GM23248 (cell line): ENCODE measurements at regions not wholly inside any gene's neighbourhood (a gene's known extent, or its start where the extent isn't known, plus 50 kb on each side); places are given as distances from the start of the nearest gene placed in this dataset.
"Not testable (repeated sequence)": the region's sequence is repeated elsewhere in the genome, so short reads cannot be mapped to it uniquely, and the experiment has no call there.

Experiments
- DNase-seq: peaks from one replicate; pipeline ENCODE4 v3.0.0-alpha.2; 2015
- H2AFZ ChIP-seq: fragments of 200-600 bp; sonication (generic); 2 replicates; pipeline ENCODE4 v1.6.1; 2016; ENCODE audit warnings: antibody characterized with exemption
- H3F3A ChIP-seq: fragments of 200-600 bp; sonication (generic); 2 replicates; pipeline ENCODE4 v1.6.1; 2016; ENCODE audit warnings: mild to moderate bottlenecking, antibody characterized with exemption, mixed run types; ENCODE audit not compliant: insufficient read depth
- H3K27ac ChIP-seq: fragments of 200-600 bp; sonication (generic); 2 replicates; pipeline ENCODE4 v1.5.1; 2016; ENCODE audit warnings: mild to moderate bottlenecking
- H3K27me3 ChIP-seq: fragments of 200-600 bp; sonication (generic); replicated peaks from 2 replicates; pipeline ENCODE4 v1.6.1; 2016; ENCODE audit warnings: mild to moderate bottlenecking; ENCODE audit not compliant: insufficient read depth
- H3K36me3 ChIP-seq: fragments of 200-600 bp; sonication (generic); 2 replicates; pipeline ENCODE4 v1.6.1; 2016; ENCODE audit warnings: low read depth, mild to moderate bottlenecking
- H3K4me1 ChIP-seq: fragments of 200-600 bp; sonication (generic); 2 replicates; pipeline ENCODE4 v1.6.1; 2016; ENCODE audit warnings: mild to moderate bottlenecking; ENCODE audit not compliant: insufficient read depth
- H3K4me2 ChIP-seq: fragments of 200-600 bp; sonication (generic); one replicate; pipeline ENCODE4 v1.6.1; 2016; ENCODE audit warnings: mild to moderate bottlenecking; ENCODE audit not compliant: unreplicated experiment
- H3K4me3 ChIP-seq: fragments of 200-600 bp; sonication (generic); 2 replicates; pipeline ENCODE4 v1.5.1; 2016; ENCODE audit warnings: mild to moderate bottlenecking
- H3K79me2 ChIP-seq: fragments of 200-600 bp; sonication (generic); 2 replicates; pipeline ENCODE4 v1.6.1; 2016; ENCODE audit warnings: mild to moderate bottlenecking; ENCODE audit not compliant: insufficient read depth
- H3K9ac ChIP-seq: fragments of 200-600 bp; sonication (generic); 2 replicates; pipeline ENCODE4 v1.6.1; 2016; ENCODE audit warnings: mild to moderate bottlenecking
- H3K9me2 ChIP-seq: fragments of 200-600 bp; sonication (generic); 2 replicates; pipeline ENCODE4 v1.6.1; 2016; ENCODE audit warnings: mixed run types, mild to moderate bottlenecking, moderate library complexity; ENCODE audit not compliant: insufficient read depth
- H3K9me3 ChIP-seq: fragments of 200-600 bp; sonication (generic); one replicate; pipeline ENCODE4 v1.6.1; 2017; ENCODE audit warnings: low read depth
- H4K20me1 ChIP-seq: fragments of 200-600 bp; sonication (generic); 2 replicates; pipeline ENCODE4 v1.6.0; 2016; ENCODE audit not compliant: insufficient read depth
- EZH2 ChIP-seq: fragments of 200-600 bp; sonication (generic); IDR thresholded peaks from 2 replicates; pipeline ENCODE4 v1.6.1; 2018; ENCODE audit warnings: antibody characterized with exemption, mild to moderate bottlenecking; ENCODE audit not compliant: insufficient read depth, poor library complexity, severe bottlenecking
- EZH2phosphoT487 ChIP-seq: fragments of 200-600 bp; sonication (generic); IDR thresholded peaks from 2 replicates; pipeline ENCODE4 v1.6.1; 2018; ENCODE audit warnings: antibody characterized with exemption, moderate library complexity, mild to moderate bottlenecking, low read depth; ENCODE audit not compliant: insufficient read depth
- WGBS, 2 experiments: methylation state at CpG; one replicate each; pipeline ENCODE4 v1.1.6; 2015 to 2017; ENCODE audit warnings: low lambda C conversion rate in 2 of 2, low coverage in 1 of 2; ENCODE audit errors: missing lambda C conversion rate in 2 of 2; 5-methylcytosine and 5-hydroxymethylcytosine counted together
- in situ Hi-C: fragments of 300-500 bp; cut with MboI; formaldehyde crosslinking; loops from 2 replicates; pipeline ENCODE4 v1.15.0; 2020

DNA sequence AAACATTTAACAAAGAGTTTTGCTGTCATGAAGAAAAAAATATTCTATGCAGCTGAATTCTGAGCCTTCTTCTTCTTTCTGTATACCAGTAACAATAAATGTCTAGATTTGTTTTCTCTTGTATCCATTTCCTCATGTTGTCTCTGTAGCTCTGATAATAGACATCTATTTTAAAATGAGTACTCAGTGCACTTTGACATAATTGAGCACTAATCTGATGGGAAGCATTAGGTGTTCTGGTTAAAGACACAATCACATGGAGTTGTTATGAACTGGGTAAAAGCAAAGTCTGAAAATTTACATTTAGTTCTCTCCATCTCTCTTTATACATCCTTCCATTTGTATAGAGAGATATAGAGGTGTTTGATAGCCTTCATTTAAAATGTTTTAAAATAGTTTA is 230.0 kb downstream of the BCHE start:
- Histone ChIP-seq H3K36me3 (no peaks in the 10 kb centered on the region), H2AFZ (no peak overlapping the region), H3K79me2 (no peaks in the 10 kb centered on the region), H3K9me2 (no peaks in the 10 kb centered on the region), H3K27ac (no peak overlapping the region), H3K4me1 (no peaks in the 10 kb centered on the region), H3K4me2 (no peak overlapping the region), H4K20me1 (no peaks in the 10 kb centered on the region), H3K4me3 (no peak overlapping the region), H3K9me3 (no peaks in the 10 kb centered on the region), H3F3A (no peaks in the 10 kb centered on the region), H3K27me3 (no peaks in the 10 kb centered on the region), H3K9ac (no peak overlapping the region)
- in situ Hi-C loops, result no loop called here
- TF ChIP-seq EZH2 (no peak), EZH2phosphoT487 (no peak)
- DNase-seq, result no peak

DNA sequence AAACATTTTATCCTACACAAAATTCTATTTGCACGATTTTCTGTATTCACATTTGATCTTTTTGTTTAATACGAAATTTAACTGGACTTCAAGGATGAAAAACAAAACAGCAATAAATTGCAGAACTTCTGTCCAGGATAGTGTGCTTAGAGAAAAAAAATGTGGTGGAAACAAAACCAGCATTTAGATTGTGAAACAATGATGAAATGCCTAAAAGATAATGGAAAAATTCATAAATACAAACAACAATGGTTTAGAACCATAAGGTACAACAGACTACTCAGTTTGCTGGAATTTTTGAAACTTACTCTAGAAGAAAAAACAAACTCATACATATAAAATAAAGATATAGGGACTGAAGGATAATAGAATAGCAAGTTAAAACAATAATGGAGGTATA is 234.0 kb downstream of the BCHE start:
- no peak for DNase-seq
- no peaks in the 10 kb centered on the region for H3K79me2 ChIP-seq
- H3K9me2 ChIP-seq, result no peaks in the 10 kb centered on the region
- 13 to 19% methylated on average over 2 of the region's 2 CpGs for WGBS, 2 experiments
- H3K27ac ChIP-seq, result no peak overlapping the region
- no peak overlapping the region for H3K4me3 ChIP-seq
- H3K36me3 ChIP-seq, result no peaks in the 10 kb centered on the region
- H4K20me1 ChIP-seq, result no peaks in the 10 kb centered on the region
- H3K4me1 ChIP-seq, result no peaks in the 10 kb centered on the region
- H3K4me2 ChIP-seq, result no peak overlapping the region
- no peak overlapping the region for H3K9ac ChIP-seq
- no peak overlapping the region for H2AFZ ChIP-seq
- no peak for TF ChIP-seq EZH2phosphoT487
- TF ChIP-seq EZH2, result no peak
- H3K9me3 ChIP-seq, result no peaks in the 10 kb centered on the region
- no peaks in the 10 kb centered on the region for H3K27me3 ChIP-seq
- no peaks in the 10 kb centered on the region for H3F3A ChIP-seq
- in situ Hi-C loops, result no loop called here

DNA sequence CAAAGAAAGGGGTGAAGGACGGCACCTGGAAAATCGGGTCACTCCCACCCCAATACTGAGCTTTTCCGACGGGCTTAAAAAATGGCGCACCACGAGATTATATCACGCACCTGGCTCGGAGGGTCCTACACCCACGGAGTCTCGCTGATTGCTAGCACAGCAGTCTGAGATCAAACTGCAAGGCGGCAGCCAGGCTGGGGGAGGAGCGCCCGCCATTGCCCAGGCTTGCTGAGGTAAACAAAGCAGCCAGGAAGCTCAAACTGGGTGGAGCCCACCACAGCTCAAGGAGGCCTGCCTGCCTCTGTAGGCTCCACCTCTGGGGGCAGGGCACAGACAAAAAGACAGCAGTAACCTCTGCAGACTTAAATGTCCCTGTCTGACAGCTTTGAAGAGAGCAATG is 264.7 kb downstream of the BCHE start:
- H3K4me2 ChIP-seq, H3K4me1 ChIP-seq, H3K9ac ChIP-seq, H4K20me1 ChIP-seq, H3K27ac ChIP-seq, H3K9me3 ChIP-seq, H3F3A ChIP-seq, H3K36me3 ChIP-seq, H2AFZ ChIP-seq, H3K79me2 ChIP-seq, H3K9me2 ChIP-seq, DNase-seq, H3K27me3 ChIP-seq, H3K4me3 ChIP-seq, in situ Hi-C loops: not testable (repeated sequence)
- WGBS, 2 experiments, result 45 to 59% methylated on average over 13 of the region's 13 CpGs

DNA sequence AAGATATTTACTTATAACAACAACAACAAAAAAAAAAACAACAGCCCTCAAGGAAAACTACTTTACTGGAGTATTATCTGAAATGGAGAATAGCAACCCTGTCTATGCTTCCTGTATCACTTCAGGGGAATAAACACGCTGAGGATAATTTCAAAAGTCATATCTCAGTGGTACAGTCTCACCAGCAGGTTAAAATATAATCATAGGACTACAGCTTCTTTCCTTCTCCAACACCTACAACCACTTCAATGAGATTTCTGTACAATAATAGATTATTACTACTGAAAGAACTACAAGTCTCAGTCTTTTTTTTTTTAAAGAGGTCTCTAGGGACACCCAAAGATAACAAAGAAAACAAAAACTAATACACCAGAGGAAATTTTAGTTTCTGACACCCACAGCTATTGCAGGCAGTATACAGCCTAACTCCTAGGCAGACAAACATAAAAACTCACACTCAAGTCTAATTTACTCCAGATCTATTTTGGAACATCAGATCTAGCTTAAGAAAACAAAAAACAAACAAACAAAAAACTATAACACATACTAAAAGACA is 268.2 kb downstream of the BCHE start:
- WGBS, 2 experiments, result 0 to 4% methylated on average over 1 of the region's 1 CpG
- Histone ChIP-seq H3K4me1 (no peaks in the 10 kb centered on the region), H3K4me3 (no peak overlapping the region), H3K36me3 (no peaks in the 10 kb centered on the region), H3K27me3 (no peaks in the 10 kb centered on the region), H3K4me2 (no peak overlapping the region), H2AFZ (no peak overlapping the region), H3K9me3 (no peaks in the 10 kb centered on the region), H3K79me2 (no peaks in the 10 kb centered on the region), H4K20me1 (no peaks in the 10 kb centered on the region), H3K27ac (no peak overlapping the region), H3K9me2 (no peaks in the 10 kb centered on the region), H3K9ac (no peak overlapping the region), H3F3A (no peaks in the 10 kb centered on the region)
- no peak for TF ChIP-seq EZH2
- TF ChIP-seq EZH2phosphoT487, result no peak
- in situ Hi-C loops, result no loop called here
- DNase-seq, result no peak

DNA sequence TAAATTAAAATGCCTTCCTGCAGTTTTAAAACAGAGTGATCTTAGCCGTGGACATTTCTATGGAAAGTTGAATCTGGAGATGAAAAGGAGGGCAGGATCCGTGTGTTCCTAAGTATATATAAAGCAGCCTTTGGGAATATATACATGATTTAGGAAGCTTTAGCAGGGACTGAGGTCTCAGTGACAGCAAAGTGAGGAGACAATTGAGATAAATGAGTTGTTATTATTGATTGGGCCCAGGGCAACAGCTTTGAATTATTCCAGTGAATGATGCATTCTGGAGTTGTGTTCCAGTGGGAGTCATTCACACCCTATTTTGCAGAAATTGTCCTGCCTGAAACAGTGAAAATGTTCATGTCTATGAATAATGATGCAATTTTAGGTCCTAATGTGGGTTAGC is 281.4 kb downstream of the BCHE start:
- H3K9me2 ChIP-seq, result no peaks in the 10 kb centered on the region
- no peaks in the 10 kb centered on the region for H3F3A ChIP-seq
- no peaks in the 10 kb centered on the region for H3K27me3 ChIP-seq
- H3K4me2 ChIP-seq, result no peak overlapping the region
- no peak for DNase-seq
- no peaks in the 10 kb centered on the region for H3K36me3 ChIP-seq
- no peak overlapping the region for H3K9ac ChIP-seq
- no peaks in the 10 kb centered on the region for H4K20me1 ChIP-seq
- no peaks in the 10 kb centered on the region for H3K79me2 ChIP-seq
- H3K4me3 ChIP-seq, result no peak overlapping the region
- no peak overlapping the region for H2AFZ ChIP-seq
- in situ Hi-C loops, result no loop called here
- 2 to 7% methylated on average over 2 of the region's 2 CpGs for WGBS, 2 experiments
- H3K27ac ChIP-seq, result no peak overlapping the region
- TF ChIP-seq EZH2 (no peak), EZH2phosphoT487 (no peak)
- no peaks in the 10 kb centered on the region for H3K9me3 ChIP-seq
- H3K4me1 ChIP-seq, result no peaks in the 10 kb centered on the region
